ENCODE measurements at regions not wholly inside any gene's neighbourhood (a gene's known extent, or its start where the extent isn't known, plus 50 kb on each side); places are given as distances from the start of the nearest gene placed in this dataset.
A peak's percentile ranks its signal among the peaks of the same experiment; 100 is the strongest.

- no peak for TF ChIP-seq ZZZ3 (CRISPR knock-in tag; IDR thresholded peaks at IDR 0.05; ENCODE audit: borderline replicate concordance)
- peak; percentile 77 for TF ChIP-seq ZNF121 (CRISPR knock-in tag; IDR thresholded peaks at IDR 0.05)
- peak; percentile 87 for TF ChIP-seq ZMYM3 (CRISPR knock-in tag; IDR thresholded peaks at IDR 0.05)
- TF ChIP-seq ZNF614 (CRISPR knock-in tag; IDR thresholded peaks at IDR 0.05; ENCODE audit: borderline replicate concordance), result peak; percentile 87
- no peak for TF ChIP-seq E2F5 (CRISPR knock-in tag; conservative IDR thresholded peaks at IDR 0.05)
- TF ChIP-seq GPN1 (CRISPR knock-in tag; IDR thresholded peaks at IDR 0.05; ENCODE audit: borderline replicate concordance), result no peak
- TF ChIP-seq TFDP2 (CRISPR knock-in tag; IDR thresholded peaks at IDR 0.05), result no peak
- TF ChIP-seq ELF4 (CRISPR knock-in tag; IDR thresholded peaks at IDR 0.05; ENCODE audit: borderline replicate concordance), result no peak
- TF ChIP-seq ARID3A (IDR thresholded peaks at IDR 0.05; ENCODE audit: low read depth, low read length), result peak; percentile 49; the same call in 1 of the 2 replicates
- TF ChIP-seq GMEB1 (CRISPR knock-in tag; IDR thresholded peaks at IDR 0.05; ENCODE audit: borderline replicate concordance), result peak; percentile 57; the same call in 1 of the 2 replicates
- peak; percentile 89 for TF ChIP-seq BCL6 (CRISPR knock-in tag; IDR thresholded peaks at IDR 0.05)
- TF ChIP-seq GPBP1L1 (CRISPR knock-in tag; IDR thresholded peaks at IDR 0.05), result no peak
- TF ChIP-seq JUNB (CRISPR knock-in tag; IDR thresholded peaks at IDR 0.05; ENCODE audit: borderline replicate concordance), result peak; percentile 51; the same call in 1 of the 2 replicates
- TF ChIP-seq PCBP2 (optimal IDR thresholded peaks at IDR 0.05; ENCODE audit: low read depth, low read length, poor library complexity, severe bottlenecking), result no peak
- peak; percentile 18; the same call in 1 of the 2 replicates for TF ChIP-seq TAF1 (CRISPR knock-in tag; IDR thresholded peaks at IDR 0.05)
- TF ChIP-seq ZNF296 (CRISPR knock-in tag; conservative IDR thresholded peaks at IDR 0.05), result no peak
- TF ChIP-seq ZNF83 (CRISPR knock-in tag; IDR thresholded peaks at IDR 0.05; ENCODE audit: borderline replicate concordance), result no peak
- TF ChIP-seq GATAD2A (CRISPR knock-in tag; IDR thresholded peaks at IDR 0.05), result peak; percentile 98
- TF ChIP-seq RAD21 (CRISPR knock-in tag; IDR thresholded peaks at IDR 0.05), result peak; percentile 34; the same call in 1 of the 2 replicates
- TF ChIP-seq BHLHE40 (IDR thresholded peaks at IDR 0.05; ENCODE audit: low read length), result peak; percentile 85
- TF ChIP-seq CHD4 (IDR thresholded peaks at IDR 0.05; ENCODE audit: borderline replicate concordance, low read length), result 0 out of 2 replicates have a peak, but pooled peaks have one; percentile 52
- no peak; the same call in 1 of the 2 replicates for TF ChIP-seq ZNF225 (CRISPR knock-in tag; IDR thresholded peaks at IDR 0.05)
- TF ChIP-seq ISL2 (CRISPR knock-in tag; IDR thresholded peaks at IDR 0.05), result peak; percentile 83
Observed at GRCh38 chr2:120470041-120470965, 124.4 kb downstream of the INHBB start (continued).
